ENCODE measurements at regions not wholly inside any gene's neighbourhood (a gene's known extent, or its start where the extent isn't known, plus 50 kb on each side); places are given as distances from the start of the nearest gene placed in this dataset.
"Not testable (repeated sequence)": the region's sequence is repeated elsewhere in the genome, so short reads cannot be mapped to it uniquely, and the experiment has no call there.

GRCh38 chr6:163732014-163732351, 317.5 kb downstream of the QKI start:
- TF ChIP-seq CTCF (IDR thresholded peaks at IDR 0.05; ENCODE audit: low read depth, low read length); EZH2phosphoT487 (IDR thresholded peaks at IDR 0.05; ENCODE audit: low read depth): not testable (repeated sequence)
